Heart left ventricle (tissue), 13 donors: ENCODE measurements at regions not wholly inside any gene's neighbourhood (a gene's known extent, or its start where the extent isn't known, plus 50 kb on each side); places are given as distances from the start of the nearest gene placed in this dataset.
"Not testable (repeated sequence)": the region's sequence is repeated elsewhere in the genome, so short reads cannot be mapped to it uniquely, and the experiment has no call there.

Source experiments
- CTCF ChIP-seq, 12 donors: fragments of 200-600 bp; sonication (generic) in 4 of 12; IDR thresholded peaks; one replicate each; pipeline versions ENCODE4 v1.5.0 to v1.8.0; 2018 to 2022; ENCODE audit warnings: antibody characterized with exemption in 12 of 12, mild to moderate bottlenecking in 5 of 12
- POLR2A ChIP-seq, 2 donors: fragments of 450-650 bp; IDR thresholded peaks; one replicate each; pipeline ENCODE4 v1.6.1; 2017; ENCODE audit warnings: antibody characterized with exemption in 2 of 2, mild to moderate bottlenecking in 2 of 2, moderate library complexity in 2 of 2
- donor health status: ischemic (EF 13 %, LVEDD 7.1; RV severe dilation, severe dysfunction).
- donor health status: DM: no; HTN: yes; CAD: no.
- donor health status: DM: no; HTN: no; CAD: no.
- donor health status: ischemic (EF 25% LVEDD 6.9; RV normal size, moderate dysfunction).
- donor health status: ischemic (EF 25% LVEDD 5.7; RV mildly dilated, moderate dysfunction).
- donor health status: ischemic (EF 35%, LVEDD 5.7; RV mildly dilated, moderate dysfunction).
- donor health status: nonischemic (EF 11% LVEDD 7.7; RV severe dilation, severe dysfunction).
- donor health status: DM: yes; HTN: yes; CAD: no.
- donor health status: PGD.
- donor health status: ischemic (EF 29% LVEDD 5.4; RV normal size, mild dysfunction).
- donor health status: nonischemic (EF 23%, LVEDD 6.1; RV moderate dilation, normal function).

GRCh38 chr2:90231199-90231598 lies 1539.7 kb downstream of the RPIA start:
- not testable (repeated sequence) for TF ChIP-seq CTCF, POLR2A (IDR thresholded peaks at IDR 0.05)
